Lung microvascular endothelial cell (primary cell): ENCODE measurements at regions not wholly inside any gene's neighbourhood (a gene's known extent, or its start where the extent isn't known, plus 50 kb on each side); places are given as distances from the start of the nearest gene placed in this dataset.
"Not testable (repeated sequence)": the region's sequence is repeated elsewhere in the genome, so short reads cannot be mapped to it uniquely, and the experiment has no call there.

Experiments
- DNase-seq, 2 donors: peaks; one replicate each; pipeline versions ENCODE4 v3.0.0 to v3.0.0-alpha.2; 2010; ENCODE audit warnings: low read depth in 2 of 2

- DNase-seq, result no peak
Measured at GRCh38 chr2:122531290-122532071, 776.0 kb downstream of the TSN start.

GRCh38 chr2:122532072-122532344 lies 776.6 kb downstream of the TSN start:
- no peak for DNase-seq

GRCh38 chr2:122532481-122532880 lies 777.0 kb downstream of the TSN start:
- no peak for DNase-seq

- no peak for DNase-seq
Measured at GRCh38 chr2:122535960-122536505, 780.6 kb downstream of the TSN start.

- DNase-seq, result no peak
Measured at GRCh38 chr2:122539311-122539710, 783.9 kb downstream of the TSN start.

- DNase-seq, result no peak
Measured at GRCh38 chr2:122539920-122540319, 784.5 kb downstream of the TSN start.

- DNase-seq, result no peak
Measured at GRCh38 chr2:122542236-122542635, 786.8 kb downstream of the TSN start.

- no peak for DNase-seq
Measured at GRCh38 chr2:122542646-122543045, 787.2 kb downstream of the TSN start.

- DNase-seq, result no peak
Measured at GRCh38 chr2:122543815-122544214, 788.4 kb downstream of the TSN start.

- no peak for DNase-seq
Measured at GRCh38 chr2:122545821-122546220, 790.4 kb downstream of the TSN start.

GRCh38 chr2:122562775-122563174 lies 807.3 kb downstream of the TSN start:
- DNase-seq, result no peak

- no peak for DNase-seq
Measured at GRCh38 chr2:122563781-122564180, 808.3 kb downstream of the TSN start.

GRCh38 chr2:122564843-122565242 lies 809.4 kb downstream of the TSN start:
- DNase-seq, result no peak

- DNase-seq, result no peak
Measured at GRCh38 chr2:122565364-122565763, 809.9 kb downstream of the TSN start.

- no peak for DNase-seq
Measured at GRCh38 chr2:122570641-122571040, 815.2 kb downstream of the TSN start.

- DNase-seq, result not testable (repeated sequence)
Measured at GRCh38 chr2:122571471-122571870, 816.0 kb downstream of the TSN start.

- no peak for DNase-seq
Measured at GRCh38 chr2:122575076-122575475, 819.6 kb downstream of the TSN start.

GRCh38 chr2:122583159-122583917 lies 827.9 kb downstream of the TSN start:
- DNase-seq, result no peak

- no peak for DNase-seq
Measured at GRCh38 chr2:122590524-122590923, 835.1 kb downstream of the TSN start.

- DNase-seq, result no peak
Measured at GRCh38 chr2:122595065-122595464, 839.6 kb downstream of the TSN start.

GRCh38 chr2:122596598-122596997 lies 841.1 kb downstream of the TSN start:
- DNase-seq, result no peak

- DNase-seq, result no peak
Measured at GRCh38 chr2:122598784-122599183, 843.3 kb downstream of the TSN start.
